GM12891 (cell line): ENCODE measurements at regions not wholly inside any gene's neighbourhood (a gene's known extent, or its start where the extent isn't known, plus 50 kb on each side); places are given as distances from the start of the nearest gene placed in this dataset.

Source experiments
- PAX5 ChIP-seq: IDR thresholded peaks from 2 replicates; pipeline ENCODE4 v1.6.1; 2011; ENCODE audit warnings: low read length, moderate library complexity, mild to moderate bottlenecking; ENCODE audit not compliant: insufficient read depth, severe bottlenecking
- POLR2A ChIP-seq: IDR thresholded peaks from 2 replicates; pipeline ENCODE4 v1.6.1; 2011; ENCODE audit warnings: low read depth, low read length, control low read depth
- POLR2AphosphoS5 ChIP-seq: IDR thresholded peaks from 2 replicates; pipeline ENCODE4 v1.6.1; 2011; ENCODE audit warnings: low read depth, low read length, control low read depth
- POU2F2 ChIP-seq: IDR thresholded peaks from 2 replicates; pipeline ENCODE4 v1.6.1; 2011; ENCODE audit warnings: low read depth, mild to moderate bottlenecking, control low read depth, low read length, moderate library complexity
- SPI1 ChIP-seq: IDR thresholded peaks from 2 replicates; pipeline ENCODE4 v1.6.1; 2011; ENCODE audit warnings: low read depth, low read length, control low read depth
- TAF1 ChIP-seq: IDR thresholded peaks from 2 replicates; pipeline ENCODE4 v1.6.1; 2011; ENCODE audit warnings: low read depth, low read length, control low read depth

DNA sequence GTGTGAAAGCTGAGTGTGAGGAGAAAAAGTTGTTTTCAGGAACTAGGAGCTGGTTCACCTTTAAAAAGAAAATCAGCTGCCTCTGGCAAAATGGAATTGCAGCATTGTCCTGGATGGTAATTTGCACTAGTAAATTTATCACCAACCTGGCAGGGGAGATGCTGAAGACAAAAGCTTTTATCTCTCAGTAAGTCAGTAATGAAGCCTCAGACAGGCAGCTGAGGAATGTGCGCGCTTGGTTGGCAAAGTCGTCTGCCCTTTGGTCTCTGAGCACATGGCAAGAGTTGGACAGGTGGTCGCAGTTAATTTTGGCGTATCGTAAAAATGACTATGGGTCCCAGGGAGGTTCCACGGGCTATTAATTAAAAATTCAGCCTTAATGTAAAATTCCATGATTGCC, 131.9 kb downstream of the BACH1 start:
- no peak for TF ChIP-seq POLR2AphosphoS5
- TF ChIP-seq POLR2A = no peak
- TF ChIP-seq TAF1 = no peak
- no peak for TF ChIP-seq SPI1
- TF ChIP-seq POU2F2 = no peak
- no peak for TF ChIP-seq PAX5
